ENCODE measurements at regions not wholly inside any gene's neighbourhood (a gene's known extent, or its start where the extent isn't known, plus 50 kb on each side); places are given as distances from the start of the nearest gene placed in this dataset.

DNA sequence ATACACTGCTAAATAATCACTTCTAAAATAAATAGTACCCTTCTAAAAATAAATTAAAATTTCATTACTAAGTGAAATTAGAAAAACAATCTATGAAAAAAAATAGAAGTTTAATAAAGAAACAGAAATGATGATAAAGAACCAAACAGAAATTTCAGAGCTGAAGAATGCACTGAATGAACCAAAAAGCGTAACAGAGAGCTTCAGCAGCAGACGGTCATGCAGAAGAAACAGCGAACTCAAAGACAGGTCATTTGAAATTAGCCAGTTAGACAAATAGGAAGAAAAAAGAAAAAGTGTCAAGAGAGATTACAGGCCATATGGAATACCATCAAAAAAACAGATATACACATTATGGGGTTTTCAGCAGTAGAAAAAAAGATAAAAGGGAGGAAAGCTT is 706.7 kb downstream of the TBC1D32 start:
- no peak overlapping the region for H3K4me3 ChIP-seq
- H3K36me3 ChIP-seq (ENCODE audit: insufficient read depth) = no peaks in the 10 kb centered on the region
- H3K4me1 ChIP-seq (ENCODE audit: insufficient read depth) = no peaks in the 10 kb centered on the region
- no peaks in the 10 kb centered on the region for H3K9me2 ChIP-seq (ENCODE audit: insufficient read depth)
- Mint-ChIP-seq H3K27ac (no peak overlapping the region), H3K4me3 (no peak overlapping the region), H3K4me1 (peaks cover 3% of the 10 kb centered on the region; the same call in 2 of the 3 replicates), H3K36me3 (ENCODE audit: low read depth) (no peaks in the 10 kb centered on the region), H3K27me3 (ENCODE audit: insufficient read depth, low read depth, poor library complexity) (no peaks in the 10 kb centered on the region), H3K9me3 (peaks cover 4% of the 10 kb centered on the region; the same call in 1 of the 3 replicates)
- no peaks in the 10 kb centered on the region for H3K79me2 ChIP-seq (replicated peaks; ENCODE audit: insufficient read depth)
- DNase-seq (ENCODE audit: low spot score) (no peak), ATAC-seq (no peak)
- no peak overlapping the region for H3K27ac ChIP-seq (ENCODE audit: low read depth)
- H2AFZ ChIP-seq = no peak overlapping the region
- TF ChIP-seq, protein P1, sequence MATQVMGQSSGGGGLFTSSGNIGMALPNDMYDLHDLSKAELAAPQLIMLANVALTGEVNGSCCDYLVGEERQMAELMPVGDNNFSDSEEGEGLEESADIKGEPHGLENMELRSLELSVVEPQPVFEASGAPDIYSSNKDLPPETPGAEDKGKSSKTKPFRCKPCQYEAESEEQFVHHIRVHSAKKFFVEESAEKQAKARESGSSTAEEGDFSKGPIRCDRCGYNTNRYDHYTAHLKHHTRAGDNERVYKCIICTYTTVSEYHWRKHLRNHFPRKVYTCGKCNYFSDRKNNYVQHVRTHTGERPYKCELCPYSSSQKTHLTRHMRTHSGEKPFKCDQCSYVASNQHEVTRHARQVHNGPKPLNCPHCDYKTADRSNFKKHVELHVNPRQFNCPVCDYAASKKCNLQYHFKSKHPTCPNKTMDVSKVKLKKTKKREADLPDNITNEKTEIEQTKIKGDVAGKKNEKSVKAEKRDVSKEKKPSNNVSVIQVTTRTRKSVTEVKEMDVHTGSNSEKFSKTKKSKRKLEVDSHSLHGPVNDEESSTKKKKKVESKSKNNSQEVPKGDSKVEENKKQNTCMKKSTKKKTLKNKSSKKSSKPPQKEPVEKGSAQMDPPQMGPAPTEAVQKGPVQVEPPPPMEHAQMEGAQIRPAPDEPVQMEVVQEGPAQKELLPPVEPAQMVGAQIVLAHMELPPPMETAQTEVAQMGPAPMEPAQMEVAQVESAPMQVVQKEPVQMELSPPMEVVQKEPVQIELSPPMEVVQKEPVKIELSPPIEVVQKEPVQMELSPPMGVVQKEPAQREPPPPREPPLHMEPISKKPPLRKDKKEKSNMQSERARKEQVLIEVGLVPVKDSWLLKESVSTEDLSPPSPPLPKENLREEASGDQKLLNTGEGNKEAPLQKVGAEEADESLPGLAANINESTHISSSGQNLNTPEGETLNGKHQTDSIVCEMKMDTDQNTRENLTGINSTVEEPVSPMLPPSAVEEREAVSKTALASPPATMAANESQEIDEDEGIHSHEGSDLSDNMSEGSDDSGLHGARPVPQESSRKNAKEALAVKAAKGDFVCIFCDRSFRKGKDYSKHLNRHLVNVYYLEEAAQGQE (IDR thresholded peaks at IDR 0.05; ENCODE audit: unreplicated experiment) = no peak
- TF ChIP-seq ZNF462 (CRISPR knock-in tag; IDR thresholded peaks at IDR 0.05) = no peak
- TF ChIP-seq POLR2AphosphoS5 (IDR thresholded peaks at IDR 0.05; ENCODE audit: low read depth) = no peak
- no peak for TF ChIP-seq NANOG (IDR thresholded peaks at IDR 0.05; ENCODE audit: borderline replicate concordance)
- no peak for TF ChIP-seq JUNB (IDR thresholded peaks at IDR 0.05; ENCODE audit: unreplicated experiment)
- no peaks in the 10 kb centered on the region for H3F3A ChIP-seq (replicated peaks; ENCODE audit: low read depth)
- H3K4me2 ChIP-seq = no peak overlapping the region
- H4K20me1 ChIP-seq (replicated peaks; ENCODE audit: insufficient read depth) = no peaks in the 10 kb centered on the region
- H3K27me3 ChIP-seq (ENCODE audit: insufficient read depth) = no peaks in the 10 kb centered on the region
